ENCODE measurements at regions not wholly inside any gene's neighbourhood (a gene's known extent, or its start where the extent isn't known, plus 50 kb on each side); places are given as distances from the start of the nearest gene placed in this dataset.

DNA sequence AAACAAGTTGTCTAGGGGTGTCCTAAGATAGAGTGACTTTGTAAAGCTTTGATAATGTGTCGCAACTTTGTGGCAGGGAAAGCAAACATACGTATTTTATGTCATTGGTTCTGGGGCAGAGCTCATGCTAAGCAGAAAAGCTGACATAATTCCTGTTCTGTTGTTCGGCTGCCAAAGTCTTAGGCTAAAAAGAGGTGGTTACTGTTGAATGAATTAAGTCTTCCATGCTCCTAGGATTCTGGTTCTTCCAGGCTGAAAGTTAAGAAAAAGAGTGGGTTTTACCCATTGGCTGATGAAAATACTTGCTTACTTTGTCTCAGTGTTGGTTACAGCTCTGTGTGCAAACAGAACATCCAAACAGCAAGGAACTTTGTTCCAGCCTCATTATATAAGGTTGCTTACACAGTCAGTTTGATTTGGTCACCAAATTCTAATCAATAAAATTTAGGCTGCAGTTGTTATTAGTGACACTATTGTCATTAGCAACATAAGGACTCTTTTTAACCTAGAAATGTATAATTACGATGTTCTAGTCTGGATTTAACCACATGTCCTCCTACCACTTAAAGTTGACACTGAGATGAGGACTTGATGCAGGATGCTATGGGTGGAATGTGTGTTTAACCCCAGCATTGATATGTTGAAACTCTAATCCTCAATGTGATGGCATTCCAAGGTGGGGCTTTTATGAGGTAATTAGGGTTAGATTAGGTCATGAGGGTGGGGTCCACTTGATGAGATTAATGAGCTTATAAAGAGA is 114.0 kb upstream of the GOT2 start:
- TF ChIP-seq, protein P1, sequence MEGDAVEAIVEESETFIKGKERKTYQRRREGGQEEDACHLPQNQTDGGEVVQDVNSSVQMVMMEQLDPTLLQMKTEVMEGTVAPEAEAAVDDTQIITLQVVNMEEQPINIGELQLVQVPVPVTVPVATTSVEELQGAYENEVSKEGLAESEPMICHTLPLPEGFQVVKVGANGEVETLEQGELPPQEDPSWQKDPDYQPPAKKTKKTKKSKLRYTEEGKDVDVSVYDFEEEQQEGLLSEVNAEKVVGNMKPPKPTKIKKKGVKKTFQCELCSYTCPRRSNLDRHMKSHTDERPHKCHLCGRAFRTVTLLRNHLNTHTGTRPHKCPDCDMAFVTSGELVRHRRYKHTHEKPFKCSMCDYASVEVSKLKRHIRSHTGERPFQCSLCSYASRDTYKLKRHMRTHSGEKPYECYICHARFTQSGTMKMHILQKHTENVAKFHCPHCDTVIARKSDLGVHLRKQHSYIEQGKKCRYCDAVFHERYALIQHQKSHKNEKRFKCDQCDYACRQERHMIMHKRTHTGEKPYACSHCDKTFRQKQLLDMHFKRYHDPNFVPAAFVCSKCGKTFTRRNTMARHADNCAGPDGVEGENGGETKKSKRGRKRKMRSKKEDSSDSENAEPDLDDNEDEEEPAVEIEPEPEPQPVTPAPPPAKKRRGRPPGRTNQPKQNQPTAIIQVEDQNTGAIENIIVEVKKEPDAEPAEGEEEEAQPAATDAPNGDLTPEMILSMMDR (IDR thresholded peaks at IDR 0.05) = no peak
- TF ChIP-seq POLR2A (IDR thresholded peaks at IDR 0.05) (no peak), EP300 (IDR thresholded peaks at IDR 0.05) (no peak)

Measured in stomach (tissue), 4 donors.